GM21360 (cell line): ENCODE measurements at regions not wholly inside any gene's neighbourhood (a gene's known extent, or its start where the extent isn't known, plus 50 kb on each side); places are given as distances from the start of the nearest gene placed in this dataset.
A peak's percentile ranks its signal among the peaks of the same experiment; 100 is the strongest.

Experiments
- ATAC-seq: cut with Tn5 transposase; IDR thresholded peaks from one replicate; pipeline ENCODE4 v1.9.1; 2021; ENCODE audit warnings: mild to moderate bottlenecking, moderate library complexity; ENCODE audit not compliant: unreplicated experiment

GRCh38 chr10:83562381-83562780 lies 576.9 kb upstream of the GHITM start:
- ATAC-seq, result no peak

DNA sequence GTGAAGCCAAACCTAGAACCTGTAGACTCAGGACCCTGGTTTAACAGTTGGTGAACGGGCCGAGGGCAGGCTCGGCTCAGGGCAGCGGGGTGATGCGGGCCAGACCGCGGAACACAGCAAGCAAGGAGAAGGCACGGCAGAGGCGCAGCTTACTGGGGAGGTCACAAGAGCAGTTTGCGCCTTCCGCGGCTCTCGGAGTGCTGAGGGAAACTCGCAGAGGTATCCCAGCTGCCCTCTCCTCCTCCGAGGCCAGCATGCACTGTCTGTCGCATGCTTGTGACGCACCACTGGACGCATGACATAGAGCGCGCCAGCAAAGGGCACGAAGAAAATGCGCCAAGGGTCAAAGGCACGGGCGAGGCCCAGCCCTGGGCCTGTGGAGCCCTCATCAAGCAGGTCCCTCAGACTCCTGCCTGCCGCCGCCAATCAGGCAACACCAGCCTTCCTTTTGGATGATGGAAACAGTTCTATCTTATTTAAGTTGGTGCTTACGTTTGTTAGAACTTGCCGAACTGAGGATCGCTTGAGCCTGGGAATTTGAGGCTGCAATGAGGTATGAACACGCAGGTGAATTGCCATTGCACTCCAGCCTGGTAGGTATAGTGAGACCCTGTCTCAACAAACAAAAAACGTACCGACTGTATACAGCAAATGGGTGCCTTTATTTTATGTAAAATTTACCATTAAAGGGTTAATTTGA lies 574.3 kb upstream of the GHITM start:
- ATAC-seq, result no peak

DNA sequence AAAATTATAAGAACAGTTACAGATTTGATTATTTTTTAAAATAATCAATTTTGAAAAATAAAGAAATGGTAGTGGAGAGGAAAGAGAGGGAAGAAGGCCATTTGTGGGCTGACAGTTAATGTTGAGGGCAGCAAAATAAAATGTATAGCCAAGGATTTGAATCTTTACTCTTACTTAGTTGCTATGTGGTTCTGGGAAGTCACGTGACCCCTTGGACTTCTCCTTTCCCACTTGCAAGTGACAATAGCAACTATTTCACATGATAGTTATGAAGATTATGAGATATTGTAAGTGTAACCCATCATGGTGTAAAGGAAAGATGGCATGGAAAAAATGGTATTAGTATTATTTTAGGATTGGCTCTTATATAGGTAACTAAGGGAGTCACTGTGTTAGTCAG lies 567.3 kb upstream of the GHITM start:
- ATAC-seq, result no peak

DNA sequence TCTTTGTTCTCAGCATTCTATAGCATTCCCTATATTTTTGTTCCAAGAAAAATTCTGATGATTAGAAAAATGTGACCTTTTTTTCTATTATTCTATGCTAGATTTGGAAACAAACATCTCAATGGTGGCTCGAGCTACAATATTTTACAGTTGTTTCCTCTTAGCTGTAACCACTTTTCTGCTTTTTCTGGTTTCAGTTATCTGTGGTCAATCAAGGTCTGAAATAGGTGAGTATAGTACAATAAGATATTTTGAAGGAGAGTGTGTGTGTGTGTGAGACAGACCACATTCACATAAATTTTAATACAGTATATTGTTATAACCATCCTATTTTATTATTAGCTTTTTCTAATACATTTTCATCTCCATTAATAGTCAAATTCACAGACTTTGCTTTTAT lies 564.5 kb upstream of the GHITM start:
- no peak for ATAC-seq

DNA sequence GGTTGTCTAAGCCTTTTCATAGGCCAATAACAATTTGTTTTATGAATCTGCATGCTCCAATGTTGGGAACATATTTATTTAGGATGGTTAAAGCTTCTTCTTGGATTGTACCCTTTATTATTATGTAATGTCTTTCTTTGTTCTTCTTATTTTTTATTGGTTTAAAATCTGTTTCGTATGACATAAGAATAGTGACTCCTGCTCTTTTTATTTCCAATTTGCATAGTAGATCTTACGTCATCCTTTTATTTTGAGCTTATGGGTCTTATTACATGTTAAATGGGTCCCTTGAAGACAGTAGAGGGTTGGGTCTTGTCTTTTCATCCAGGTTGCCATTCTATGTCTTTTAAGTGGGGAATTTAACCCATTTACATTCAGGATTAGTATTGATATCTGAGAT lies 561.9 kb upstream of the GHITM start:
- ATAC-seq, result no peak

GRCh38 chr10:83580373-83581012 lies 558.8 kb upstream of the GHITM start:
- no peak for ATAC-seq

- no peak for ATAC-seq
Measured at GRCh38 chr10:83582407-83583095, 556.8 kb upstream of the GHITM start.

GRCh38 chr10:83585686-83586085 lies 553.6 kb upstream of the GHITM start:
- ATAC-seq, result no peak

GRCh38 chr10:83592337-83592935 lies 546.9 kb upstream of the GHITM start:
- no peak for ATAC-seq

DNA sequence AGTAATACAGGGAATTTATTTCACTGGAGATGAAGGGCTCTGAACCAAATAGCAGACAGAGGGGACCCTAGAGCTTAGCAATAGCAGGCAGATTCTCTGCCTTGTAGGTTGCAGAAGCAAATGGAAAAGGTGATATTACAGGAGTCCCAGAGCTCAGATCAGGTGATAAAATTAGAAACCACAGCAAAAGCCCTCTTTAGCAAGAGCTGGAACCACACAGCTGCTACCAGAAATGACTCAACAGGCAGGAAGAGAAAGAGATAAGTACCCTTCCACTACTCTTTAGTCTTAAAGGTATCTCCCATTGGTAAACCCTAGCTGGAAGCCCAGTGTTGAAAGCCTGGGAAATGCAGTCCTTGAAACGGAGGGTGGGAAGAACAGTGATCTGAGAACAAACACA lies 535.6 kb upstream of the GHITM start:
- peak; percentile 100 for ATAC-seq

GRCh38 chr10:83605783-83606630 lies 533.3 kb upstream of the GHITM start:
- no peak for ATAC-seq

GRCh38 chr10:83607959-83608745 lies 531.2 kb upstream of the GHITM start:
- ATAC-seq, result no peak

- no peak for ATAC-seq
Measured at GRCh38 chr10:83612050-83612449, 527.3 kb upstream of the GHITM start.

DNA sequence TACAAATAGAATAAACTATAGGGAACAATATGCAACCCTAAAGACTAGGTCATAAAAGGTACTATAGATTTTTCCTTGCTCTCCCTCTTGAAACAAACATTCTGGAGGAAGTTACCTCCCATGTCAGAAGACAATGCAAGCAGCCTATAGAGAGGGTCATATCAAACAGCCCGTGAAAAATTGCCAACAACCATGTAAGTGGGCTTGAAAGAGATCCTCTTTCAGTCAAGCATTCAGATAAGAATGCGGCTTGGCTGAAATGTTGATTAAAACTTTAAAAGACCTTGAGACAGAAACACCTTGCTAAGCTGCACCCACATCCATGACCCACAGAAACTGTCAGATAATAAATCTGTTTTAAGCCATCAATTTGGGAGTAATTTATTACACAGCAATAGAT lies 526.6 kb upstream of the GHITM start:
- no peak for ATAC-seq

DNA sequence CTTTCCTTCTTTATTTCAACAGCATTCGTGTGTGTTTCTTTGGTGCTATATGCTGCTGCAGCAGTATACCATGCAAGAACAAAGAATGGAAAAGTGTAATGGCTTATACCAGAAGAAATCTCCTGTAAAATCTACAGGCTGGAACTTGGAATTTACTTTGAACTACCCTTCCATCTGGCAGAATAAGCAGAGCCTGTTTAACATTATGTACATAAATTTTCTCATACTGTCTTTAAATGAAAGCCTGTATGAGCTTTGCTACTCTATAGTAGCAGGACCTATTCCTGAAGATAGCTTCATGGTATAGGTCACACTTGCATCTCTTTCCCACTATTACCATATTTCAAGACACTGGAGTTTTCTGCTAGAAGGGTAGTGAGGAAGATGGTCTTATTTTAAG lies 522.1 kb upstream of the GHITM start:
- no peak for ATAC-seq

- ATAC-seq, result no peak
Measured at GRCh38 chr10:83617692-83618545, 521.4 kb upstream of the GHITM start.

GRCh38 chr10:83625831-83626360 lies 513.4 kb upstream of the GHITM start:
- no peak for ATAC-seq

- ATAC-seq, result no peak
Measured at GRCh38 chr10:83632701-83633100, 506.6 kb upstream of the GHITM start.

- no peak for ATAC-seq
Measured at GRCh38 chr10:83633547-83633946, 505.8 kb upstream of the GHITM start.
